ENCODE measurements at regions not wholly inside any gene's neighbourhood (a gene's known extent, or its start where the extent isn't known, plus 50 kb on each side); places are given as distances from the start of the nearest gene placed in this dataset.
"Not testable (repeated sequence)": the region's sequence is repeated elsewhere in the genome, so short reads cannot be mapped to it uniquely, and the experiment has no call there.

- TF ChIP-seq CTCF (IDR thresholded peaks at IDR 0.05) = no peak
- Mint-ChIP-seq H3K27ac (no peak overlapping the region), H3K4me1 (ENCODE audit: low read depth) (no peaks in the 10 kb centered on the region), H3K27me3 (no peaks in the 10 kb centered on the region), H3K36me3 (ENCODE audit: low read depth) (no peaks in the 10 kb centered on the region), H3K4me3 (no peak overlapping the region), H3K9me3 (peaks cover 2% of the 10 kb centered on the region)
- H3K27ac ChIP-seq (ENCODE audit: low read depth in 1 of 2, low read length in 2 of 2) = no peak overlapping the region
- DNase-seq (no peak), ATAC-seq (ENCODE audit: poor library complexity) (no peak)
- no peaks in the 10 kb centered on the region for H3K36me3 ChIP-seq (ENCODE audit: insufficient read depth, low read length)
- peaks cover 0 to 5% of the 10 kb centered on the region in 2 experiments for H3K9me3 ChIP-seq (ENCODE audit: control insufficient read depth in 1 of 2, insufficient read depth in 1 of 2, low read length in 2 of 2)
- ChIA-PET POLR2A (no interaction called here), CTCF (no interaction called here)
- intact Hi-C loops (cut with DNase I, micrococcal nuclease) = no loop called here
- H3K4me1 ChIP-seq (ENCODE audit: insufficient read depth, low read length) = no peaks in the 10 kb centered on the region
- H3K27me3 ChIP-seq (ENCODE audit: control insufficient read depth in 1 of 2, insufficient read depth in 2 of 2, low read length in 2 of 2) = no peaks in the 10 kb centered on the region
- H3K4me3 ChIP-seq (ENCODE audit: low read length) = no peak overlapping the region
Observed at GRCh38 chr11:28900427-28900826, 792.2 kb downstream of the METTL15 start.

DNA sequence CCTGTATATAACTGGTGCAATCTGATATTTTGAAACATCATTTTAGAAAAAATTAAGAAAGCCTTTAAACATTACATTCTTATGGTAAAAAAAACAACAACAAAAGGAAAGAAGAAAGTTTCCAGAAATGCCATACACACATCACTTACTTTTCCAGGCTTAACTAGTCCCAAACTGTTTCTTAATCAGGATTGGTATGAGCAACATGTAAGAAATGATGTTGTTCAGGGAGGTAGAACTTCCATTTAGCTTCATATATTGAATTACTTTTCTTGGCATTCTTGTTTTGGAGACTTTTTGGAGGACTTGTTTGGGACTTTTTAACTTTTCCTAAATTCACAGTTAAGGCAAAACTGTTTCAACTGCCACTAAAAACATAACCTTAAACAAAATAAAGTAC lies 791.5 kb downstream of the METTL15 start:
- intact Hi-C loops (cut with DNase I, micrococcal nuclease) = no loop called here
- Histone ChIP-seq H3K27me3 (ENCODE audit: control insufficient read depth in 1 of 2, insufficient read depth in 2 of 2, low read length in 2 of 2) (no peaks in the 10 kb centered on the region), H3K9me3 (ENCODE audit: control insufficient read depth in 1 of 2, insufficient read depth in 1 of 2, low read length in 2 of 2) (peaks cover 0 to 5% of the 10 kb centered on the region in 2 experiments), H3K27ac (ENCODE audit: low read depth in 1 of 2, low read length in 2 of 2) (no peak overlapping the region), H3K36me3 (ENCODE audit: insufficient read depth, low read length) (no peaks in the 10 kb centered on the region), H3K4me3 (ENCODE audit: low read length) (no peak overlapping the region), H3K4me1 (ENCODE audit: insufficient read depth, low read length) (no peaks in the 10 kb centered on the region)
- Mint-ChIP-seq H3K9me3 (peaks cover 4% of the 10 kb centered on the region), H3K4me1 (ENCODE audit: low read depth) (no peaks in the 10 kb centered on the region), H3K27ac (no peak overlapping the region), H3K4me3 (no peak overlapping the region), H3K36me3 (ENCODE audit: low read depth) (no peaks in the 10 kb centered on the region), H3K27me3 (no peaks in the 10 kb centered on the region)
- ATAC-seq (ENCODE audit: poor library complexity) (no peak), DNase-seq (no peak)
- TF ChIP-seq CTCF (IDR thresholded peaks at IDR 0.05) = no peak
- ChIA-PET POLR2A (no interaction called here), CTCF (no interaction called here)

- H3K9me3 Mint-ChIP-seq = peaks cover 17% of the 10 kb centered on the region
- H3K9me3 ChIP-seq (ENCODE audit: control insufficient read depth in 1 of 2, insufficient read depth in 1 of 2, low read length in 2 of 2); H3K4me1 Mint-ChIP-seq (ENCODE audit: low read depth); CTCF ChIA-PET; H3K27me3 Mint-ChIP-seq; ATAC-seq (ENCODE audit: poor library complexity); POLR2A ChIA-PET; H3K27ac Mint-ChIP-seq; H3K4me3 ChIP-seq (ENCODE audit: low read length); H3K36me3 Mint-ChIP-seq (ENCODE audit: low read depth); H3K4me1 ChIP-seq (ENCODE audit: insufficient read depth, low read length); H3K27me3 ChIP-seq (ENCODE audit: control insufficient read depth in 1 of 2, insufficient read depth in 2 of 2, low read length in 2 of 2); H3K27ac ChIP-seq (ENCODE audit: low read depth in 1 of 2, low read length in 2 of 2); intact Hi-C loops (cut with DNase I, micrococcal nuclease); H3K4me3 Mint-ChIP-seq; H3K36me3 ChIP-seq (ENCODE audit: insufficient read depth, low read length): not testable (repeated sequence)
- peak in 3 of 14 experiments; percentile 5 to 27 (median 5) for DNase-seq
Observed at GRCh38 chr11:28890601-28891040, 782.4 kb downstream of the METTL15 start.

DNA sequence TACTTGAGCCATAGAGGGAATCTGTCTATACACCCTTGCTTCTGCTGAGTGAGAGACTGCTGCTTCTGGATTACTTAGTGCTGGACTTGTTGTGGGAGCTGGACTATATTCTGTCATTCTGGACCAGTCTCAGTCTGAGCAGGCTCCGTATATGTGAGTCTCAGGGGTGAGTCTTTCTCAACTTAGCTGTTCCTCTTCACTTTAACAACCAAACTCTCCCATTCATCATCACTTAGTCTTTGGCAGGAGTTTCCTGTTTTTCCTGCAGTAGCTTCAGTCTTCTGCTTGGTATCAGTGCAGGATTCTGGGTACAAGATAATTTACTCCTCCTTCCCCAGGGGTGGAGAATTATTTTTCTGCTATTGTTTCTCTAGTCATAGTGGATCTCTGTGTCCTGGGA lies 779.5 kb downstream of the METTL15 start:
- no peak for TF ChIP-seq CTCF (IDR thresholded peaks at IDR 0.05)
- H3K36me3 ChIP-seq (ENCODE audit: insufficient read depth, low read length) = no peaks in the 10 kb centered on the region
- ChIA-PET POLR2A (no interaction called here), CTCF (no interaction called here)
- H3K4me1 ChIP-seq (ENCODE audit: insufficient read depth, low read length) = no peaks in the 10 kb centered on the region
- peaks cover 0 to 8% of the 10 kb centered on the region in 2 experiments for H3K9me3 ChIP-seq (ENCODE audit: control insufficient read depth in 1 of 2, insufficient read depth in 1 of 2, low read length in 2 of 2)
- Mint-ChIP-seq H3K9me3 (peaks cover 10% of the 10 kb centered on the region), H3K4me3 (no peak overlapping the region), H3K4me1 (ENCODE audit: low read depth) (no peaks in the 10 kb centered on the region), H3K27me3 (no peaks in the 10 kb centered on the region), H3K36me3 (ENCODE audit: low read depth) (no peaks in the 10 kb centered on the region), H3K27ac (no peak overlapping the region)
- DNase-seq (no peak), ATAC-seq (ENCODE audit: poor library complexity) (no peak)
- intact Hi-C loops (cut with DNase I, micrococcal nuclease) = no loop called here
- no peak overlapping the region for H3K4me3 ChIP-seq (ENCODE audit: low read length)
- no peak overlapping the region for H3K27ac ChIP-seq (ENCODE audit: low read depth in 1 of 2, low read length in 2 of 2)
- no peaks in the 10 kb centered on the region for H3K27me3 ChIP-seq (ENCODE audit: control insufficient read depth in 1 of 2, insufficient read depth in 2 of 2, low read length in 2 of 2)

All from CD4-positive, alpha-beta T cell (primary cell).